ENCODE measurements at regions not wholly inside any gene's neighbourhood (a gene's known extent, or its start where the extent isn't known, plus 50 kb on each side); places are given as distances from the start of the nearest gene placed in this dataset.

- no peak for DNase-seq (ENCODE audit: unreplicated experiment)
- BruUV-seq (replicated peaks), result no TSS peak
- ChIA-PET CTCF (interaction anchor here (0.6 kb wide), 1 partner anchor 33 kb away, joined by 6 read pairs; no protein-coding TSS in a partner anchor), POLR2A (no interaction called here)
- H3K36me3 Mint-ChIP-seq (ENCODE audit: insufficient read depth, unreplicated experiment), result no peaks in the 10 kb centered on the region
- intact Hi-C loops (cut with micrococcal nuclease), result no loop called here
- no peak for TF ChIP-seq CTCF (IDR thresholded peaks at IDR 0.05; ENCODE audit: unreplicated experiment)
- no peak overlapping the region for H3K27ac Mint-ChIP-seq (ENCODE audit: low read depth, unreplicated experiment)
- H3K27me3 Mint-ChIP-seq (ENCODE audit: insufficient read depth, unreplicated experiment), result no peaks in the 10 kb centered on the region
- H3K9me3 Mint-ChIP-seq (ENCODE audit: unreplicated experiment), result peaks cover 16% of the 10 kb centered on the region
- H3K4me3 Mint-ChIP-seq (ENCODE audit: unreplicated experiment), result no peak overlapping the region
- H3K4me1 Mint-ChIP-seq (ENCODE audit: insufficient read depth, unreplicated experiment), result no peaks in the 10 kb centered on the region
Measured at GRCh38 chr14:84144166-84144565, 1385.8 kb upstream of the FLRT2 start.

- ChIA-PET CTCF (interaction anchor here (0.6 to 0.7 kb wide), 2 partner anchors 173 to 893 kb away, joined by 3 read pairs; no protein-coding TSS in a partner anchor), POLR2A (no interaction called here)
- Mint-ChIP-seq H3K27me3 (ENCODE audit: insufficient read depth, unreplicated experiment) (no peaks in the 10 kb centered on the region), H3K4me3 (ENCODE audit: unreplicated experiment) (no peak overlapping the region), H3K36me3 (ENCODE audit: insufficient read depth, unreplicated experiment) (no peaks in the 10 kb centered on the region), H3K9me3 (ENCODE audit: unreplicated experiment) (no peaks in the 10 kb centered on the region), H3K27ac (ENCODE audit: low read depth, unreplicated experiment) (no peak overlapping the region), H3K4me1 (ENCODE audit: insufficient read depth, unreplicated experiment) (no peaks in the 10 kb centered on the region)
- intact Hi-C loops (cut with micrococcal nuclease), result no loop called here
- DNase-seq (ENCODE audit: unreplicated experiment), result no peak
- TF ChIP-seq CTCF (IDR thresholded peaks at IDR 0.05; ENCODE audit: unreplicated experiment), result no peak
- BruUV-seq (replicated peaks), result no TSS peak
Measured at GRCh38 chr14:84152452-84152851, 1377.5 kb upstream of the FLRT2 start.

- Mint-ChIP-seq H3K4me3 (ENCODE audit: unreplicated experiment) (no peak overlapping the region), H3K27me3 (ENCODE audit: insufficient read depth, unreplicated experiment) (peaks cover 11% of the 10 kb centered on the region), H3K27ac (ENCODE audit: low read depth, unreplicated experiment) (no peak overlapping the region), H3K36me3 (ENCODE audit: insufficient read depth, unreplicated experiment) (no peaks in the 10 kb centered on the region), H3K9me3 (ENCODE audit: unreplicated experiment) (no peaks in the 10 kb centered on the region), H3K4me1 (ENCODE audit: insufficient read depth, unreplicated experiment) (no peaks in the 10 kb centered on the region)
- DNase-seq (ENCODE audit: unreplicated experiment), result no peak
- no peak for TF ChIP-seq CTCF (IDR thresholded peaks at IDR 0.05; ENCODE audit: unreplicated experiment)
- CTCF ChIA-PET, result no interaction called here
- no TSS peak for BruUV-seq (replicated peaks)
- intact Hi-C loops (cut with micrococcal nuclease), result no loop called here
- POLR2A ChIA-PET, result no interaction called here
Measured at GRCh38 chr14:84162633-84163032, 1367.3 kb upstream of the FLRT2 start.

- Mint-ChIP-seq H3K4me1 (ENCODE audit: insufficient read depth, unreplicated experiment) (no peaks in the 10 kb centered on the region), H3K36me3 (ENCODE audit: insufficient read depth, unreplicated experiment) (no peaks in the 10 kb centered on the region), H3K9me3 (ENCODE audit: unreplicated experiment) (no peaks in the 10 kb centered on the region), H3K27ac (ENCODE audit: low read depth, unreplicated experiment) (no peak overlapping the region), H3K4me3 (ENCODE audit: unreplicated experiment) (no peak overlapping the region), H3K27me3 (ENCODE audit: insufficient read depth, unreplicated experiment) (no peaks in the 10 kb centered on the region)
- ChIA-PET CTCF (no interaction called here), POLR2A (interaction anchor here (0.6 kb wide), 1 partner anchor 1393 kb away, joined by 3 read pairs; no protein-coding TSS in a partner anchor)
- intact Hi-C loops (cut with micrococcal nuclease), result no loop called here
- no TSS peak for BruUV-seq (replicated peaks)
- no peak for DNase-seq (ENCODE audit: unreplicated experiment)
- TF ChIP-seq CTCF (IDR thresholded peaks at IDR 0.05; ENCODE audit: unreplicated experiment), result no peak
Measured at GRCh38 chr14:84167026-84167425, 1362.9 kb upstream of the FLRT2 start.
